ENCODE measurements at regions not wholly inside any gene's neighbourhood (a gene's known extent, or its start where the extent isn't known, plus 50 kb on each side); places are given as distances from the start of the nearest gene placed in this dataset.
A peak's percentile ranks its signal among the peaks of the same experiment; 100 is the strongest.
"Not testable (repeated sequence)": the region's sequence is repeated elsewhere in the genome, so short reads cannot be mapped to it uniquely, and the experiment has no call there.

GRCh38 chrY:3037471-3037870 lies 102.3 kb downstream of the ZFY start:
- DNase-seq, result no peak

- peak; percentile 52 for DNase-seq
These were observed 105.2 kb downstream of the ZFY start for GRCh38 chrY:3040415-3040814.

GRCh38 chrY:3041985-3042384 lies 106.8 kb downstream of the ZFY start:
- no peak for DNase-seq

GRCh38 chrY:3042901-3043300 lies 107.7 kb downstream of the ZFY start:
- DNase-seq, result no peak

GRCh38 chrY:3045048-3045447 lies 109.9 kb downstream of the ZFY start:
- DNase-seq, result no peak

GRCh38 chrY:3055496-3055895 lies 120.3 kb downstream of the ZFY start:
- DNase-seq, result not testable (repeated sequence)

- DNase-seq, result not testable (repeated sequence)
These were observed 123.2 kb downstream of the ZFY start for GRCh38 chrY:3058342-3058741.

- peak; percentile 17 for DNase-seq
These were observed 125.5 kb downstream of the ZFY start for GRCh38 chrY:3060671-3061070.

GRCh38 chrY:3088149-3088548 lies 153.0 kb downstream of the ZFY start:
- not testable (repeated sequence) for DNase-seq

- DNase-seq, result not testable (repeated sequence)
These were observed 173.5 kb downstream of the ZFY start for GRCh38 chrY:3108674-3109073.

GRCh38 chrY:3120234-3120633 lies 185.1 kb downstream of the ZFY start:
- not testable (repeated sequence) for DNase-seq

GRCh38 chrY:3120716-3121115 lies 185.5 kb downstream of the ZFY start:
- DNase-seq, result not testable (repeated sequence)

GRCh38 chrY:3123482-3123881 lies 188.3 kb downstream of the ZFY start:
- DNase-seq, result peak; percentile 0

GRCh38 chrY:3171074-3171473 lies 235.9 kb downstream of the ZFY start:
- DNase-seq, result peak; percentile 2

GRCh38 chrY:3195035-3195434 lies 259.9 kb downstream of the ZFY start:
- peak; percentile 71 for DNase-seq

- peak; percentile 5 for DNase-seq
These were observed 267.1 kb downstream of the ZFY start for GRCh38 chrY:3202287-3202686.

- not testable (repeated sequence) for DNase-seq
These were observed 271.6 kb downstream of the ZFY start for GRCh38 chrY:3206733-3207132.

GRCh38 chrY:3213183-3213582 lies 278.0 kb downstream of the ZFY start:
- DNase-seq, result not testable (repeated sequence)

- DNase-seq, result not testable (repeated sequence)
These were observed 283.0 kb downstream of the ZFY start for GRCh38 chrY:3218134-3218533.

GRCh38 chrY:3218559-3218958 lies 283.4 kb downstream of the ZFY start:
- DNase-seq, result not testable (repeated sequence)

- not testable (repeated sequence) for DNase-seq
These were observed 316.0 kb upstream of the TGIF2LY start for GRCh38 chrY:3262911-3263310.

GRCh38 chrY:3288063-3288462 lies 290.8 kb upstream of the TGIF2LY start:
- not testable (repeated sequence) for DNase-seq

GRCh38 chrY:3297235-3297634 lies 281.6 kb upstream of the TGIF2LY start:
- DNase-seq, result peak; percentile 4

- not testable (repeated sequence) for DNase-seq
These were observed 258.9 kb upstream of the TGIF2LY start for GRCh38 chrY:3319988-3320387.

GRCh38 chrY:3367535-3367934 lies 211.3 kb upstream of the TGIF2LY start:
- DNase-seq, result not testable (repeated sequence)

- DNase-seq, result not testable (repeated sequence)
These were observed 210.4 kb upstream of the TGIF2LY start for GRCh38 chrY:3368459-3368858.

All from NCI-H69 (cell line).